ENCODE measurements at regions not wholly inside any gene's neighbourhood (a gene's known extent, or its start where the extent isn't known, plus 50 kb on each side); places are given as distances from the start of the nearest gene placed in this dataset.

- TF ChIP-seq CSDC2 (CRISPR knock-in tag; IDR thresholded peaks at IDR 0.05) (no peak), PATZ1 (CRISPR knock-in tag; IDR thresholded peaks at IDR 0.05; ENCODE audit: borderline replicate concordance) (no peak), TSHZ2 (CRISPR knock-in tag; IDR thresholded peaks at IDR 0.05) (no peak), ZNF8 (CRISPR knock-in tag; IDR thresholded peaks at IDR 0.05) (no peak), CSRNP3 (CRISPR knock-in tag; IDR thresholded peaks at IDR 0.05) (no peak), ZNF565 (CRISPR knock-in tag; conservative IDR thresholded peaks at IDR 0.05; ENCODE audit: low read depth) (no peak), BACH2 (CRISPR knock-in tag; IDR thresholded peaks at IDR 0.05; ENCODE audit: borderline replicate concordance) (no peak), ARNTL (CRISPR knock-in tag; IDR thresholded peaks at IDR 0.05; ENCODE audit: borderline replicate concordance, low read depth) (no peak), GLIS3 (CRISPR knock-in tag; IDR thresholded peaks at IDR 0.05) (no peak), CREB5 (CRISPR knock-in tag; IDR thresholded peaks at IDR 0.05; ENCODE audit: low read depth) (no peak), ESRRG (CRISPR knock-in tag; IDR thresholded peaks at IDR 0.05) (no peak), SNAI2 (CRISPR knock-in tag; IDR thresholded peaks at IDR 0.05) (no peak), ZFP3 (CRISPR knock-in tag; IDR thresholded peaks at IDR 0.05) (no peak), ZFP30 (CRISPR knock-in tag; IDR thresholded peaks at IDR 0.05) (no peak)
Measured at GRCh38 chr1:10892138-10893065, 96.0 kb upstream of the CASZ1 start.
